GM23338 (cell line): ENCODE measurements at regions not wholly inside any gene's neighbourhood (a gene's known extent, or its start where the extent isn't known, plus 50 kb on each side); places are given as distances from the start of the nearest gene placed in this dataset.

ENCODE experiments used
- ATAC-seq: fragments of 200-7000 bp; cut with Tn5 transposase; 3 replicates; pipeline ENCODE4 v1.9.1; 2020
- DNase-seq: peaks from one replicate; pipeline ENCODE4 v3.0.0-alpha.2; 2015; ENCODE audit warnings: low spot score
- H2AFZ ChIP-seq: fragments of 200-600 bp; sonication (generic); 2 replicates; pipeline ENCODE4 v1.8.0; 2016; ENCODE audit warnings: antibody characterized with exemption, mild to moderate bottlenecking, moderate library complexity
- H3F3A ChIP-seq: fragments of 200-600 bp; sonication (generic); replicated peaks from 2 replicates; pipeline ENCODE4 v1.8.0; 2017; ENCODE audit warnings: antibody characterized with exemption, mixed run types, low read depth
- H3K27ac ChIP-seq: fragments of 200-600 bp; sonication (generic); 2 replicates; pipeline ENCODE4 v1.6.1; 2016; ENCODE audit warnings: low read depth
- H3K27me3 ChIP-seq: fragments of 200-600 bp; sonication (generic); 2 replicates; pipeline ENCODE4 v1.8.0; 2016; ENCODE audit warnings: mild to moderate bottlenecking, mixed run types, moderate library complexity; ENCODE audit not compliant: insufficient read depth
- H3K36me3 ChIP-seq: fragments of 200-600 bp; sonication (generic); 2 replicates; pipeline ENCODE4 v1.8.0; 2016; ENCODE audit warnings: mild to moderate bottlenecking; ENCODE audit not compliant: insufficient read depth
- H3K4me1 ChIP-seq: fragments of 200-600 bp; sonication (generic); 2 replicates; pipeline ENCODE4 v1.8.0; 2016; ENCODE audit warnings: mild to moderate bottlenecking, moderate library complexity; ENCODE audit not compliant: insufficient read depth
- H3K4me2 ChIP-seq: fragments of 200-600 bp; sonication (generic); 2 replicates; pipeline ENCODE4 v1.7.1; 2017; ENCODE audit warnings: mixed run types
- H3K4me3 ChIP-seq: fragments of 200-600 bp; sonication (generic); 2 replicates; pipeline ENCODE4 v1.6.1; 2016; ENCODE audit warnings: mixed run types
- H3K79me2 ChIP-seq: fragments of 200-600 bp; sonication (generic); replicated peaks from 2 replicates; pipeline ENCODE4 v1.8.0; 2017; ENCODE audit warnings: mild to moderate bottlenecking; ENCODE audit not compliant: insufficient read depth
- H3K9me2 ChIP-seq: fragments of 200-600 bp; sonication (generic); 2 replicates; pipeline ENCODE4 v1.8.0; 2017; ENCODE audit not compliant: insufficient read depth
- H4K20me1 ChIP-seq: fragments of 200-600 bp; sonication (generic); replicated peaks from 2 replicates; pipeline ENCODE4 v1.8.0; 2017; ENCODE audit warnings: mild to moderate bottlenecking; ENCODE audit not compliant: insufficient read depth
- H3K27ac Mint-ChIP-seq: 2 replicates; pipeline ENCODE4 v1.8.0; 2020; ENCODE audit warnings: inconsistent platforms, mild to moderate bottlenecking, moderate library complexity, mixed read lengths
- H3K27me3 Mint-ChIP-seq: 3 replicates; pipeline ENCODE4 v1.8.0; 2022; ENCODE audit warnings: low read depth, mild to moderate bottlenecking, moderate library complexity, mixed read lengths, inconsistent platforms; ENCODE audit not compliant: insufficient read depth, poor library complexity
- H3K36me3 Mint-ChIP-seq: 3 replicates; pipeline ENCODE4 v1.8.0; 2021; ENCODE audit warnings: low read depth, mild to moderate bottlenecking, inconsistent platforms, moderate library complexity, mixed read lengths
- H3K4me1 Mint-ChIP-seq: 3 replicates; pipeline ENCODE4 v1.8.0; 2020; ENCODE audit warnings: mild to moderate bottlenecking, inconsistent platforms, mixed read lengths
- H3K4me3 Mint-ChIP-seq: 3 replicates; pipeline ENCODE4 v1.8.0; 2021; ENCODE audit warnings: moderate library complexity, mild to moderate bottlenecking, inconsistent platforms, mixed read lengths
- H3K9me3 Mint-ChIP-seq: 3 replicates; pipeline ENCODE4 v1.8.0; 2020; ENCODE audit warnings: moderate library complexity, mild to moderate bottlenecking, inconsistent platforms, mixed read lengths
- CTCF ChIP-seq, 2 experiments: fragments of 200-600 bp in 1 of 2; sonication (generic) in 1 of 2; conservative IDR thresholded peaks; 2 replicates each; pipeline versions ENCODE4 v1.5.1 to v1.6.1; 2016 to 2017; ENCODE audit warnings: antibody characterized with exemption in 2 of 2, low read depth in 2 of 2, mild to moderate bottlenecking in 2 of 2, moderate library complexity in 1 of 2
- EZH2 ChIP-seq: fragments of 200-600 bp; sonication (generic); IDR thresholded peaks from one replicate; pipeline ENCODE4 v1.8.0; 2017; ENCODE audit warnings: antibody characterized with exemption, mild to moderate bottlenecking, low read depth; ENCODE audit not compliant: unreplicated experiment
- EZH2phosphoT487 ChIP-seq: fragments of 200-600 bp; sonication (generic); IDR thresholded peaks from one replicate; pipeline ENCODE4 v1.8.1; 2018; ENCODE audit warnings: antibody characterized with exemption; ENCODE audit not compliant: unreplicated experiment
- ZNF114 ChIP-seq: fragments of 250-450 bp; sonication (Bioruptor Pico); IDR thresholded peaks from 2 replicates; pipeline ENCODE4 v1.5.0; 2020; ENCODE audit warnings: mild to moderate bottlenecking, moderate library complexity
- TF ChIP-seq, protein P1 (sequence below): fragments of 250-450 bp; sonication (Bioruptor Pico); IDR thresholded peaks from 2 replicates; pipeline ENCODE4 v1.5.0; 2020; ENCODE audit warnings: mild to moderate bottlenecking, moderate library complexity
- TF ChIP-seq, protein P2 (sequence below): IDR thresholded peaks from 2 replicates; pipeline ENCODE4 v1.6.1; 2016; ENCODE audit warnings: antibody characterized with exemption

DNA sequence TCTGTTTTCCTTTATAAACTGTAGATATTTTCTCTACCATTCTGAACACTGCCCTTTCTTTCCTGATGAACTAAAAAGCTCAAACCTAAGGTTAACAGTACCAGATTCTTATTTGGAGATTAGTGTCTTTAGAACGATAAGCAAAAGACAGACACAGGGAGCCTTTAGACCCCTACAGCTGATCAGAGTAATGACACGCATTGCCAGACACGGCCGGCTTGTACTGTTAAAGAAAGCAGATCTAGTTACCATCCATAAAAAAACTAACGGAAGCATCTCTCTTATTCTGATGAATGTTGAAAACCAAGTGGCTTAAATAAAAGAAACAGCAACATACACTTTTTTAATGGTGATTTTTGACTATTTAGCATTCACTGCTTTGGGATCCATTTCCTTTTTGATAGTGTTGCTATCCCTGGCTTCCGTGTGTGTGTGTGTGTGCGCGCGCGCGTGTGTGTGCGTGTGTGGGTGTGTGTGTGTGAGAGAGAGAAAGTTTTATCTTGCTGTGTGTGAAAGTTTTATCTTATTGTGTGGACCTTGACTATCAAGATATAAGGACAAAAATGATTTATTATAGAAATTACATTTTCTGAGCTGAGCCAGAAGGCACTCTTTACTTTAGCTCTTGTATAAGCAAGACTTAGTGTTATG, 95.6 kb upstream of the SLC35B3 start (continued):
- TF ChIP-seq, protein P1, sequence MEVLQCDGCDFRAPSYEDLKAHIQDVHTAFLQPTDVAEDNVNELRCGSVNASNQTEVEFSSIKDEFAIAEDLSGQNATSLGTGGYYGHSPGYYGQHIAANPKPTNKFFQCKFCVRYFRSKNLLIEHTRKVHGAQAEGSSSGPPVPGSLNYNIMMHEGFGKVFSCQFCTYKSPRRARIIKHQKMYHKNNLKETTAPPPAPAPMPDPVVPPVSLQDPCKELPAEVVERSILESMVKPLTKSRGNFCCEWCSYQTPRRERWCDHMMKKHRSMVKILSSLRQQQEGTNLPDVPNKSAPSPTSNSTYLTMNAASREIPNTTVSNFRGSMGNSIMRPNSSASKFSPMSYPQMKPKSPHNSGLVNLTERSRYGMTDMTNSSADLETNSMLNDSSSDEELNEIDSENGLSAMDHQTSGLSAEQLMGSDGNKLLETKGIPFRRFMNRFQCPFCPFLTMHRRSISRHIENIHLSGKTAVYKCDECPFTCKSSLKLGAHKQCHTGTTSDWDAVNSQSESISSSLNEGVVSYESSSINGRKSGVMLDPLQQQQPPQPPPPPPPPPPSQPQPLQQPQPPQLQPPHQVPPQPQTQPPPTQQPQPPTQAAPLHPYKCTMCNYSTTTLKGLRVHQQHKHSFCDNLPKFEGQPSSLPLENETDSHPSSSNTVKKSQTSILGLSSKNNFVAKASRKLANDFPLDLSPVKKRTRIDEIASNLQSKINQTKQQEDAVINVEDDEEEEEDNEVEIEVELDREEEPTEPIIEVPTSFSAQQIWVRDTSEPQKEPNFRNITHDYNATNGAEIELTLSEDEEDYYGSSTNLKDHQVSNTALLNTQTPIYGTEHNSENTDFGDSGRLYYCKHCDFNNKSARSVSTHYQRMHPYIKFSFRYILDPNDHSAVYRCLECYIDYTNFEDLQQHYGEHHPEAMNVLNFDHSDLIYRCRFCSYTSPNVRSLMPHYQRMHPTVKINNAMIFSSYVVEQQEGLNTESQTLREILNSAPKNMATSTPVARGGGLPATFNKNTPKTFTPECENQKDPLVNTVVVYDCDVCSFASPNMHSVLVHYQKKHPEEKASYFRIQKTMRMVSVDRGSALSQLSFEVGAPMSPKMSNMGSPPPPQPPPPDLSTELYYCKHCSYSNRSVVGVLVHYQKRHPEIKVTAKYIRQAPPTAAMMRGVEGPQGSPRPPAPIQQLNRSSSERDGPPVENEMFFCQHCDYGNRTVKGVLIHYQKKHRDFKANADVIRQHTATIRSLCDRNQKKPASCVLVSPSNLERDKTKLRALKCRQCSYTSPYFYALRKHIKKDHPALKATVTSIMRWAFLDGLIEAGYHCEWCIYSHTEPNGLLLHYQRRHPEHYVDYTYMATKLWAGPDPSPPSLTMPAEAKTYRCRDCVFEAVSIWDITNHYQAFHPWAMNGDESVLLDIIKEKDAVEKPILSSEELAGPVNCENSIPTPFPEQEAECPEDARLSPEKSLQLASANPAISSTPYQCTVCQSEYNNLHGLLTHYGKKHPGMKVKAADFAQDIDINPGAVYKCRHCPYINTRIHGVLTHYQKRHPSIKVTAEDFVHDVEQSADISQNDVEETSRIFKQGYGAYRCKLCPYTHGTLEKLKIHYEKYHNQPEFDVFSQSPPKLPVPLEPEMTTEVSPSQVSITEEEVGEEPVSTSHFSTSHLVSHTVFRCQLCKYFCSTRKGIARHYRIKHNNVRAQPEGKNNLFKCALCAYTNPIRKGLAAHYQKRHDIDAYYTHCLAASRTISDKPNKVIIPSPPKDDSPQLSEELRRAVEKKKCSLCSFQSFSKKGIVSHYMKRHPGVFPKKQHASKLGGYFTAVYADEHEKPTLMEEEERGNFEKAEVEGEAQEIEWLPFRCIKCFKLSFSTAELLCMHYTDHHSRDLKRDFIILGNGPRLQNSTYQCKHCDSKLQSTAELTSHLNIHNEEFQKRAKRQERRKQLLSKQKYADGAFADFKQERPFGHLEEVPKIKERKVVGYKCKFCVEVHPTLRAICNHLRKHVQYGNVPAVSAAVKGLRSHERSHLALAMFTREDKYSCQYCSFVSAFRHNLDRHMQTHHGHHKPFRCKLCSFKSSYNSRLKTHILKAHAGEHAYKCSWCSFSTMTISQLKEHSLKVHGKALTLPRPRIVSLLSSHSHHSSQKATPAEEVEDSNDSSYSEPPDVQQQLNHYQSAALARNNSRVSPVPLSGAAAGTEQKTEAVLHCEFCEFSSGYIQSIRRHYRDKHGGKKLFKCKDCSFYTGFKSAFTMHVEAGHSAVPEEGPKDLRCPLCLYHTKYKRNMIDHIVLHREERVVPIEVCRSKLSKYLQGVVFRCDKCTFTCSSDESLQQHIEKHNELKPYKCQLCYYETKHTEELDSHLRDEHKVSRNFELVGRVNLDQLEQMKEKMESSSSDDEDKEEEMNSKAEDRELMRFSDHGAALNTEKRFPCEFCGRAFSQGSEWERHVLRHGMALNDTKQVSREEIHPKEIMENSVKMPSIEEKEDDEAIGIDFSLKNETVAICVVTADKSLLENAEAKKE (CRISPR knock-in tag), result no peak
- TF ChIP-seq, protein P2, sequence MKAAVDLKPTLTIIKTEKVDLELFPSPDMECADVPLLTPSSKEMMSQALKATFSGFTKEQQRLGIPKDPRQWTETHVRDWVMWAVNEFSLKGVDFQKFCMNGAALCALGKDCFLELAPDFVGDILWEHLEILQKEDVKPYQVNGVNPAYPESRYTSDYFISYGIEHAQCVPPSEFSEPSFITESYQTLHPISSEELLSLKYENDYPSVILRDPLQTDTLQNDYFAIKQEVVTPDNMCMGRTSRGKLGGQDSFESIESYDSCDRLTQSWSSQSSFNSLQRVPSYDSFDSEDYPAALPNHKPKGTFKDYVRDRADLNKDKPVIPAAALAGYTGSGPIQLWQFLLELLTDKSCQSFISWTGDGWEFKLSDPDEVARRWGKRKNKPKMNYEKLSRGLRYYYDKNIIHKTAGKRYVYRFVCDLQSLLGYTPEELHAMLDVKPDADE, result no peak
- TF ChIP-seq EZH2phosphoT487, result no peak

DNA sequence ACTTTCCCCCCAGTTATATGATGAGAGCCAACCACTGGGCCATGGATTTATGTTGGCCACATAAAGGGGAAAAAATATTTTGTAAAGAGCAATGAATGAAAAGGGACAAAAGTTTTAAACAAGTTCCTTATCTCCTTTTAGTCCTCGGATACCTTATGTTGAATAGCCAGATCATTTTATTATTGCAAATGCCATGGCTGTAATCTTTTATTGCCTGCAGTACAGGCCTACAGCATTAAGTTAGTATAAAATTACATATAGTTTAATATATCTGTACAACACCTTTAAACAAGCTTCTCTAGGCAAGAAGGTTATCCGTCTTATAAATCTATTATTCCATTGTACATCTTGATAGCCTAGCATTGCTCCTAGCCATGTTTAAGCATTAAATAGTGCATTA, 93.9 kb upstream of the SLC35B3 start:
- H3K27me3 ChIP-seq, result no peaks in the 10 kb centered on the region
- H3K36me3 Mint-ChIP-seq, result no peaks in the 10 kb centered on the region
- H3K27ac ChIP-seq, result no peak overlapping the region
- H3K79me2 ChIP-seq, result no peaks in the 10 kb centered on the region
- H3K4me3 ChIP-seq, result no peak overlapping the region
- H3F3A ChIP-seq, result no peaks in the 10 kb centered on the region
- no peaks in the 10 kb centered on the region for H3K9me3 Mint-ChIP-seq
- no peak overlapping the region for H3K27ac Mint-ChIP-seq
- no peaks in the 10 kb centered on the region for H3K9me2 ChIP-seq
- DNase-seq (no peak), ATAC-seq (no peak)
- H4K20me1 ChIP-seq, result no peaks in the 10 kb centered on the region
- H2AFZ ChIP-seq, result no peak overlapping the region
- no peaks in the 10 kb centered on the region for H3K36me3 ChIP-seq
- H3K4me1 Mint-ChIP-seq, result peaks cover 8% of the 10 kb centered on the region; the same call in 2 of the 3 replicates
- H3K4me1 ChIP-seq, result no peaks in the 10 kb centered on the region
- no peak overlapping the region for H3K4me2 ChIP-seq
- H3K27me3 Mint-ChIP-seq, result peaks cover 2% of the 10 kb centered on the region
- no peak overlapping the region for H3K4me3 Mint-ChIP-seq
- TF ChIP-seq ZNF114 (no peak), CTCF (conservative IDR thresholded peaks at IDR 0.05; ENCODE audit: low read depth in 2 of 2) (no peak), EZH2 (no peak)
- TF ChIP-seq, protein P1 (CRISPR knock-in tag), result no peak
